HG02885 (cell line): ENCODE measurements at regions not wholly inside any gene's neighbourhood (a gene's known extent, or its start where the extent isn't known, plus 50 kb on each side); places are given as distances from the start of the nearest gene placed in this dataset.
A peak's percentile ranks its signal among the peaks of the same experiment; 100 is the strongest.
"Not testable (repeated sequence)": the region's sequence is repeated elsewhere in the genome, so short reads cannot be mapped to it uniquely, and the experiment has no call there.

ENCODE experiments used
- ATAC-seq: cut with Tn5 transposase; IDR thresholded peaks from one replicate; pipeline ENCODE4 v1.9.1; 2021; ENCODE audit warnings: mild to moderate bottlenecking; ENCODE audit not compliant: unreplicated experiment, poor library complexity

- ATAC-seq: no peak
These were observed 54.2 kb upstream of the OPRM1 start for GRCh38 chr6:153984811-153985210.

GRCh38 chr6:153980171-153980570 lies 58.9 kb upstream of the OPRM1 start:
- ATAC-seq: no peak

GRCh38 chr6:153978911-153979548 lies 60.0 kb upstream of the OPRM1 start:
- ATAC-seq: not testable (repeated sequence)

- no peak for ATAC-seq
These were observed 61.9 kb upstream of the OPRM1 start for GRCh38 chr6:153976921-153977693.

GRCh38 chr6:153966001-153966400 lies 73.0 kb upstream of the OPRM1 start:
- no peak for ATAC-seq

- no peak for ATAC-seq
These were observed 75.7 kb upstream of the OPRM1 start for GRCh38 chr6:153963352-153963751.

DNA sequence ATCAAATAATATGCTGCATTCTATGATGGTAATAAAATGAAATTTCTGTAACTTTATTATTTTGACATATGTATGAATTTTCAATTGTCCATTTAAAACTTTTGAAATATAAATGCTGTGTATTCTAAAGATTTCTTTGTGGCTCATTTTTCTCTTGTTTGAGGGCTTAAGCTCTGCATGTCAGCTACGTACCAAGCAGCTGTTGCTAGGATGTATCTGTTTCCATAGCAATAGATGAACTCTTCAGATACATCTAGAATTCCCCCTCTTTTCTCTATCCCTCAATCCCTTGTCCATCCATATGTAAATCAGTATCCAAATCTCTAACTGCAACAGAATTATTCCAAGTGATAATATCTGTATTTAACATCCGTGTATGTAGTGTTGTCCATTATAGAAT lies 76.5 kb upstream of the OPRM1 start:
- ATAC-seq: no peak

GRCh38 chr6:153960741-153961140 lies 78.3 kb upstream of the OPRM1 start:
- no peak for ATAC-seq

- ATAC-seq: no peak
These were observed 78.8 kb upstream of the OPRM1 start for GRCh38 chr6:153960281-153960680.

GRCh38 chr6:153959276-153959675 lies 79.8 kb upstream of the OPRM1 start:
- no peak for ATAC-seq

- ATAC-seq: no peak
These were observed 80.2 kb upstream of the OPRM1 start for GRCh38 chr6:153958860-153959259.

DNA sequence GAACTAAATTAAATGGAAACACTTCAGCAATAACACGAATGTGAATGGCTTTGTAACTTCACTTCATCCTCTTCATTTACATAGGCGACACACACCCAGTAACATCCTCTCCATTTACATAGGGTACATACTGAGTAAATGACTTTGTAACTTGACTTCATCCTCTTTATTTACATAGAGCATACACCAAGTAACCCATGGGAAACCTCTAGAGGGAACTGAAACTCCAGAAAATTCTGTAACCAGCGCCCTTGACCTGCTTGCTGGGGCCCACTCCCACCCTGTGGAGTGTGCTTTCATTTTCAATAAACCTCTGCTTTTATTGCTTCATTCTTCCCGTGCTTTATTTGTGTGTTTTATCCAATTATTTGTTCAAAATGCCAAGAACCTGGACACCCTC lies 81.6 kb upstream of the OPRM1 start:
- peak; percentile 92 for ATAC-seq

- ATAC-seq: no peak
These were observed 82.2 kb upstream of the OPRM1 start for GRCh38 chr6:153956808-153957207.

DNA sequence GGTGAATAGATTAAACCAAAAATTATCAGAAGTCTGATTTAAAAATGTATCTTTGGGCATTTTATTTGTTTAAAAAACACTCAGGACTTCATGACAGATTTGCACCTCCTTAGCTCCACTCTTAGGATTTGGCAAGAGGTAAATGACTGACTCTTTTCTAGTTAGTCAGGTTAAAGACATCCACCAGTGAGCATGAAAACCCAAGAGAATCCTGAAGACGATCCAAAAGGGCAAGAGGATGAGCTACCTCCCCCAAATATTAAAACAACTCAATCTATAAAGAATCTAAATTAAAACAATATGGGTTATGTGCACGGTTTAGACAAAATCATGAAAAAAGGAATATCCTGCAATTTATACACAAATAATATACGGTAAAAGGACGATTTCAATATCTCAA lies 89.4 kb upstream of the OPRM1 start:
- ATAC-seq: no peak

DNA sequence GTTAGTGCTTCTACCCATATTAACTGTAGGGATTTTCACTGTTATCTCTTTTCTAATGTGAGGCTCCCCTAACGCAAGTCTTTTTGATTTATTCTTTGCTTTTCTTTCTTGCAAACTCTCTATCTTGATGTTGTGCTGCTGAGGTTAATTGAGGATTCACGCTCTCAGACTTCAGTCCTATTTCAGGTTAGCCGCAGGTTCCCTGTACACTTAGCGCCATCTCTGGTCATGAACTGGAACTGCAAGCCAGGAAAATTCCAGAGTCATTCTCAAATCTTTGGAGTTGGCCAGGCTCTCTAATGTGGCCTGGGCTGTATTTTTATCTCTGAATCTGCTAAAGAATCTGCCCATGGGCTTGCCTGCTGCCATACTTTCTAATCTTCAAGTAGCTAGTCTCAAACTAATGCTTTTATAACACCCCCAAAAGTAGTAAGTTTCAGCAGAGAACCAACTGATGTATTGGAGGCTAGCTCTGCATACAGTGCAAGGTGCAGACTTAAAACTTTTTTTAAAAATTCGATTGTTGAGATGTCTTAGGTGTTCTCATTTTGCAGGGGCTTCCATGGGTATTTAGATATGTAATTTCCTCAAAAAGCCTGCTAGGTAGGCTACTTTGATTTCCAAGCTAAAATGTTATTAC lies 91.1 kb upstream of the OPRM1 start:
- ATAC-seq: peak; percentile 71

- no peak for ATAC-seq
These were observed 94.8 kb upstream of the OPRM1 start for GRCh38 chr6:153944201-153944600.

DNA sequence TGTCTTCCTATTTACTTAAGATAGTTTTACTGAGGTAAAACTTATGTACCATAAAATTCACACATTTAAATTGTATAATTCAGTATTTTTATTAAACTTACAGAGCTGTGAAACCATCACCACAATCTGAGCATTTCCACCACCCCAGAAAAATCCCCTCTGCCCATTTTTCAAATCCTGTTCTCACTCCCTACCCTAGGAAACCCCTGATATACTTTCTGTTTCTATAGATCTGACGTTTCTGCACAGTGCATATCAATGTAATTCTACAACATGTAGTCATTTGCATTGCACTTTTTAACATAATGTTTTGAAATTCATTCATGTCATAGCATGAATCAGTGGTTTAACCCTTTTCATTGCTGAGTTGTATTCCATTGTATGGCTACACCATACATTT lies 96.7 kb upstream of the OPRM1 start:
- no peak for ATAC-seq

GRCh38 chr6:153941768-153942167 lies 97.3 kb upstream of the OPRM1 start:
- no peak for ATAC-seq

DNA sequence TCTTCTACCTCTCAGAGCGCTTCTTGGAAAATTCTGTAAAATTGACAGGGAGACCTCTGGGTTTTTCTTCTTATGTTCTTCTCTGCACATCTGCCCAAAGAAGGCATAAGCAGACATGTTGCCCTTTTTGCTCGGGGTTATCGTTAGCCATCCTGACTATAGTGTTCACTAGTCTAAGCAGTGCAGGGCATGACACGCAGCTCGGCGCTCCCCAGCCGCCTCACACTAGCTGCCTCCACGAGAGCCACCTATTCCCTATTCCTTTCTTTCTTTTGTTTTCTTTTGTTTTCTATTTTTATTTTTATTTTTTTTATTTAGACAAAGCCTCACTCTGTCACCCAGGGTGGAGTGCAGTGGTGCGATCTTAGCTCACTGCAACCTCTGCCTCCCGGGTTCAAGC lies 100.2 kb upstream of the OPRM1 start:
- no peak for ATAC-seq

DNA sequence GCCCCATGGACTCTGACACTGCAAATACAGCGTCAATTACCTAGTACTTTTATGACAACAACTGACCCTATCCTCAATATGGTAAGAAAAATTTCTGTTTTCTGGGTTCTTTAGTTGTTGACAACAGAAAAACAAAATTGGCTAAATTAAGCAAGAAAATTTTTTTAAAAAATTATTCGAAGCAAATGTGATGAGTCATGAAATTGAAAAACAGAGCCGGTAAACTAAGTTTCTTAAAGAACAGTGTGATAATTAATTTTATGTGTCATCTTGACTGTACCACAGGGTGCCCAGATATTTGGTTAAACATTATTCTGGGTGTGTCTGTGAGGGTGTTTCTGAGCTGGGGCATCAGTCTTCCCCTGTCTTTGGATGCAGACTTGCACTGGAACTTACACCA lies 107.6 kb upstream of the OPRM1 start:
- no peak for ATAC-seq

DNA sequence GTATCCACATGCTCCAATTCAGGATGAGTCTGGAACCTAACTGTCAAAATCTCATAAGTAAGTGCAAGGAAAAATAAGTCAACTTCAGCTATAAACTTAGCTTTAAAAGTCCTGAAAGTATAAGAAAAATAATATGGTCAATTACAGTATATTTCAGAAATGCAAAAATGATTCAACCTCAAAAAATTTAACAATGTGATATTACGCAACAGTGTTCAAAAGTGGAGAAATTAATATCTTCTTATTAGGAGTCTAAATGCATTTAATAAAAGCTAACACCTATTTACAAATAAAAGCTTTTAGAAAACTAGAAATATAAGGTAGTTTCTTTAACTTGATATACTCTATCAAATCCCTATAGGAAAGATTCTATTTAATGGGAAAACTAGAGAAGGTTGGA lies 111.2 kb upstream of the OPRM1 start:
- no peak for ATAC-seq
